ENCODE measurements at regions not wholly inside any gene's neighbourhood (a gene's known extent, or its start where the extent isn't known, plus 50 kb on each side); places are given as distances from the start of the nearest gene placed in this dataset.

GRCh38 chr7:115558161-115558560, 472.4 kb downstream of the TFEC start:
- no peak overlapping the region for H4K5ac ChIP-seq (ENCODE audit: insufficient read length, low read depth, low read length)
- H3K79me2 ChIP-seq (ENCODE audit: control insufficient read depth in 1 of 2, insufficient read depth in 2 of 2, low read length in 2 of 2): no peaks in the 10 kb centered on the region
- H3K18ac ChIP-seq (ENCODE audit: extremely low read depth, low read length): no peak overlapping the region
- no peak overlapping the region for H4K8ac ChIP-seq (ENCODE audit: extremely low read depth, insufficient read depth, low read length)
- H2AK5ac ChIP-seq (ENCODE audit: low read depth, low read length): no peak overlapping the region
- H3K36me3 ChIP-seq (ENCODE audit: control insufficient read depth in 2 of 4, insufficient read depth in 4 of 4, low read length in 3 of 4): no peaks in the 10 kb centered on the region
- no peak overlapping the region for H2BK20ac ChIP-seq (ENCODE audit: low read length)
- H3K4me3 ChIP-seq (ENCODE audit: extremely low read depth in 1 of 4, insufficient read depth in 2 of 4, low read depth in 3 of 4, low read length in 4 of 4): no peak overlapping the region
- no peak overlapping the region for H2BK120ac ChIP-seq (replicated peaks; ENCODE audit: low read depth, low read length)
- H4K91ac ChIP-seq (replicated peaks; ENCODE audit: insufficient read length, low read length): no peak overlapping the region
- no peak overlapping the region for H3K27ac ChIP-seq (ENCODE audit: low read depth, low read length)
- no peak overlapping the region for H3K14ac ChIP-seq (ENCODE audit: insufficient read length)
- no peaks in the 10 kb centered on the region for H3K4me1 ChIP-seq (replicated peaks in 1 of 4; ENCODE audit: control insufficient read depth in 3 of 4, insufficient read depth in 4 of 4, low read length in 3 of 4)
- CTCF ChIA-PET (ENCODE audit: partially characterized antibody): no interaction called here
- no peak overlapping the region for H2BK12ac ChIP-seq (ENCODE audit: low read depth, low read length)
- no peaks in the 10 kb centered on the region; the same call in 1 of the 2 replicates for H3K23me2 ChIP-seq (ENCODE audit: low read depth, low read length)
- DNase-seq (ENCODE audit: low read depth in 1 of 2, low spot score in 2 of 2) (no peak), FAIRE-seq (no peak)
- H4K20me1 ChIP-seq (replicated peaks in 1 of 2; ENCODE audit: control insufficient read depth in 1 of 2, insufficient read depth in 2 of 2, low read length in 2 of 2): no peaks in the 10 kb centered on the region
- no peak overlapping the region for H3K9ac ChIP-seq (replicated peaks in 1 of 4; ENCODE audit: extremely low read depth in 1 of 4, low read depth in 3 of 4, low read length in 3 of 4)
- H2BK15ac ChIP-seq (ENCODE audit: low read length): no peak overlapping the region
- no peak overlapping the region for H3K4me2 ChIP-seq (ENCODE audit: insufficient read depth in 1 of 2, low read depth in 2 of 2, low read length in 2 of 2)
- H3K4ac ChIP-seq (replicated peaks; ENCODE audit: insufficient read length, low read depth, low read length): no peak overlapping the region
- H2BK5ac ChIP-seq (ENCODE audit: low read depth, low read length): no peak overlapping the region
- H3K23ac ChIP-seq (ENCODE audit: insufficient read length): no peak overlapping the region
- no peak overlapping the region for H2AFZ ChIP-seq (ENCODE audit: low read length)
- H3K56ac ChIP-seq (replicated peaks; ENCODE audit: insufficient read length, low read depth, low read length): no peak overlapping the region
- no peaks in the 10 kb centered on the region for H3K27me3 ChIP-seq (replicated peaks in 1 of 4; ENCODE audit: control insufficient read depth in 3 of 4, extremely low read depth in 1 of 4, insufficient read depth in 3 of 4, low read length in 3 of 4)
- WGBS, 2 experiments (ENCODE audit: extremely low coverage in 1 of 2, insufficient coverage in 1 of 2, insufficient read length in 1 of 2, insufficient replicate concordance in 2 of 2, low coverage in 1 of 2, low lambda C conversion rate in 2 of 2, missing lambda C conversion rate in 1 of 2): 86% methylated on average over 1 of the region's 1 CpG; no CpG with 5 or more reads in 1 of the 2 experiments
- H3K9me3 ChIP-seq (ENCODE audit: insufficient read depth in 2 of 2, low read depth in 1 of 2, low read length in 1 of 2): no peaks in the 10 kb centered on the region
- no peaks in the 10 kb centered on the region; the same call in 1 of the 2 replicates for H3K79me1 ChIP-seq (ENCODE audit: low read depth, low read length)
- POLR2A ChIA-PET (ENCODE audit: partially characterized antibody): no interaction called here
- no peak for TF ChIP-seq HDAC6 (IDR thresholded peaks at IDR 0.05; ENCODE audit: low read depth, low read length)
- no peak for TF ChIP-seq SP1 (IDR thresholded peaks at IDR 0.05; ENCODE audit: low read depth, low read length)
- TF ChIP-seq ASH2L (IDR thresholded peaks at IDR 0.05; ENCODE audit: low read length): no peak
- TF ChIP-seq ATF3 (IDR thresholded peaks at IDR 0.05; ENCODE audit: insufficient read depth, low read depth, low read length): no peak
- TF ChIP-seq SIRT6 (IDR thresholded peaks at IDR 0.05; ENCODE audit: low read length): no peak
- TF ChIP-seq USF2 (IDR thresholded peaks at IDR 0.05; ENCODE audit: low read length): no peak
- TF ChIP-seq KDM4A (IDR thresholded peaks at IDR 0.05; ENCODE audit: low read depth, low read length, severe bottlenecking): no peak
